HFFc6 (cell line): ENCODE measurements at regions not wholly inside any gene's neighbourhood (a gene's known extent, or its start where the extent isn't known, plus 50 kb on each side); places are given as distances from the start of the nearest gene placed in this dataset.
"Not testable (repeated sequence)": the region's sequence is repeated elsewhere in the genome, so short reads cannot be mapped to it uniquely, and the experiment has no call there.

Source experiments
- DNase-seq: peaks from one replicate; pipeline ENCODE4 v3.0.0-alpha.2; 2018
- H3K27ac Mint-ChIP-seq: 2 replicates; pipeline ENCODE4 v1.8.0; 2020; ENCODE audit warnings: mild to moderate bottlenecking, mixed read lengths
- H3K27me3 Mint-ChIP-seq: 2 replicates; pipeline ENCODE4 v1.8.0; 2021; ENCODE audit warnings: mild to moderate bottlenecking, moderate library complexity, mixed read lengths; ENCODE audit not compliant: insufficient read depth
- H3K36me3 Mint-ChIP-seq: 2 replicates; pipeline ENCODE4 v1.8.0; 2021; ENCODE audit warnings: low read depth, mixed read lengths
- H3K4me1 Mint-ChIP-seq: 2 replicates; pipeline ENCODE4 v1.8.0; 2020; ENCODE audit warnings: low read depth, mixed read lengths
- H3K4me3 Mint-ChIP-seq: 2 replicates; pipeline ENCODE4 v1.8.0; 2020; ENCODE audit warnings: mild to moderate bottlenecking, moderate library complexity, mixed read lengths
- H3K9me3 Mint-ChIP-seq: 2 replicates; pipeline ENCODE4 v1.8.0; 2020; ENCODE audit warnings: mild to moderate bottlenecking, mixed read lengths
- CTCF ChIP-seq: fragments of 200-600 bp; sonication (generic); IDR thresholded peaks from 2 replicates; pipeline ENCODE4 v1.5.0; 2021; ENCODE audit warnings: antibody characterized with exemption, mild to moderate bottlenecking

GRCh38 chr10:130935128-130935439 is 376.4 kb downstream of the TCERG1L start:
- no peak for TF ChIP-seq CTCF
- H3K4me3 Mint-ChIP-seq, result no peak overlapping the region

GRCh38 chr10:130935897-130936550 is 375.5 kb downstream of the TCERG1L start:
- Mint-ChIP-seq H3K36me3 (peaks cover 11% of the 10 kb centered on the region), H3K4me3 (no peak overlapping the region), H3K4me1 (no peaks in the 10 kb centered on the region), H3K9me3 (peaks cover 71% of the 10 kb centered on the region), H3K27ac (no peak overlapping the region), H3K27me3 (peaks cover 2% of the 10 kb centered on the region)
- DNase-seq, result no peak
- TF ChIP-seq CTCF, result no peak

More at GRCh38 chr10:130935128-130935439, 376.4 kb downstream of the TCERG1L start:
- H3K9me3 Mint-ChIP-seq, result peaks cover 76% of the 10 kb centered on the region
- no peak for DNase-seq
- no peaks in the 10 kb centered on the region for H3K4me1 Mint-ChIP-seq
- no peak overlapping the region for H3K27ac Mint-ChIP-seq
- peaks cover 11% of the 10 kb centered on the region for H3K36me3 Mint-ChIP-seq
- H3K27me3 Mint-ChIP-seq, result peaks cover 2% of the 10 kb centered on the region

GRCh38 chr10:130936851-130937250 is 374.7 kb downstream of the TCERG1L start:
- Mint-ChIP-seq H3K27me3 (peaks cover 2% of the 10 kb centered on the region), H3K36me3 (peaks cover 11% of the 10 kb centered on the region), H3K4me3 (no peak overlapping the region), H3K27ac (no peak overlapping the region), H3K4me1 (no peaks in the 10 kb centered on the region), H3K9me3 (peaks cover 68% of the 10 kb centered on the region)
- DNase-seq, result no peak
- TF ChIP-seq CTCF, result no peak

GRCh38 chr10:130938051-130938450 is 373.5 kb downstream of the TCERG1L start:
- no peak for DNase-seq
- H3K9me3 Mint-ChIP-seq, result peaks cover 60% of the 10 kb centered on the region
- peaks cover 2% of the 10 kb centered on the region for H3K27me3 Mint-ChIP-seq
- H3K27ac Mint-ChIP-seq, result no peak overlapping the region
- H3K36me3 Mint-ChIP-seq, result peaks cover 9% of the 10 kb centered on the region
- TF ChIP-seq CTCF, result no peak
- no peaks in the 10 kb centered on the region for H3K4me1 Mint-ChIP-seq
- no peak overlapping the region for H3K4me3 Mint-ChIP-seq

GRCh38 chr10:130938891-130939290 is 372.6 kb downstream of the TCERG1L start:
- not testable (repeated sequence) for DNase-seq, H3K27me3 Mint-ChIP-seq, H3K4me1 Mint-ChIP-seq, H3K27ac Mint-ChIP-seq, H3K36me3 Mint-ChIP-seq, H3K4me3 Mint-ChIP-seq
- H3K9me3 Mint-ChIP-seq, result peaks cover 62% of the 10 kb centered on the region

GRCh38 chr10:130941886-130942285 is 369.6 kb downstream of the TCERG1L start:
- peaks cover 2% of the 10 kb centered on the region for H3K27me3 Mint-ChIP-seq
- no peak for TF ChIP-seq CTCF
- no peak for DNase-seq
- no peak overlapping the region for H3K4me3 Mint-ChIP-seq
- peaks cover 7% of the 10 kb centered on the region; the same call in 1 of the 2 replicates for H3K36me3 Mint-ChIP-seq
- H3K4me1 Mint-ChIP-seq, result no peaks in the 10 kb centered on the region
- no peak overlapping the region for H3K27ac Mint-ChIP-seq
- peaks cover 52% of the 10 kb centered on the region for H3K9me3 Mint-ChIP-seq
